Stimulated activated CD8-positive, alpha-beta memory T cell treated with anti-CD3 and anti-CD28 coated beads, Interleukin-12 subunit alpha, Interleukin-12 subunit beta, amount 100 ng/mL, for 24 hours (primary cell): ENCODE measurements at regions not wholly inside any gene's neighbourhood (a gene's known extent, or its start where the extent isn't known, plus 50 kb on each side); places are given as distances from the start of the nearest gene placed in this dataset.
"Not testable (repeated sequence)": the region's sequence is repeated elsewhere in the genome, so short reads cannot be mapped to it uniquely, and the experiment has no call there.

ENCODE experiments used
- DNase-seq: peaks from one replicate; pipeline ENCODE4 v3.0.0-alpha.2; 2020; ENCODE audit errors: extremely low read depth

GRCh38 chr6:27624694-27625262 is 151.9 kb upstream of the ZNF184 start:
- no peak for DNase-seq

GRCh38 chr6:27623103-27623502 is 150.2 kb upstream of the ZNF184 start:
- no peak for DNase-seq

GRCh38 chr6:27619436-27619835 is 146.5 kb upstream of the ZNF184 start:
- DNase-seq, result no peak

- no peak for DNase-seq
These were observed 145.1 kb upstream of the ZNF184 start for GRCh38 chr6:27617700-27618689.

GRCh38 chr6:27617046-27617687 is 144.3 kb upstream of the ZNF184 start:
- DNase-seq, result no peak

DNA sequence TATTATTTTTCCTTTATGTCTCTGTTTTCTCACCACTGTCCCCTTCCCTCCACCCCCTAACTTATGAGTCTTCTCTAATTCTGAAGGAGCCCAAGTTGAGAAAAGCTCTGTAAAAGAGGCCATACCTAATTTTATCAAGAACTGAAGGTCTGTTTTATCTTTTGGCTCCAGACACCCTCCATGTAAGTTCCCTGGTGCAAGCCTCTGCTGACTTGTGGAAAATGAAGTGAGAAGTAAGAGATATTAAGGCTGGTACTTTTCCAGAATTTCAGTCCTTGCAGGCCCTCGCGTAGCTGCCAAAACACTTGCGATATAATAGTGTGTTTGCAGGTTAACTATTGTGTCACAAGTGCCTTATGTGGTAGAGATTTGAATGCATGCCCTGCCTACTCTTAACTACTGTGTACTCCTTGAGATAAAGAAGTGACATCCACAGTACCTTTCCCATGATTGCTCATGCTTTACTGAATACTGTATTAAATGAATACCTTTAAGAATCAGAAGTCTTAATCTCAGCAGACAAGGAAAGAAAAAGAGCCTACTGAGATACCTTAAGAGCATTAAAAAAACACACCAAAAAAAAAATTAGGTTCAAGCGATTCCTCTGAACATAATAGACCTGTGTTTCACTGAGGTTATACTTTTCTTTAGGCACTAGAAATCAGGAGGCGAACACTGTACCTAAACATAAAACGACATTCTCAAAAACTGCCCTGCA is 143.6 kb upstream of the ZNF184 start:
- DNase-seq, result no peak

GRCh38 chr6:27611451-27611850 is 138.5 kb upstream of the ZNF184 start:
- DNase-seq, result no peak

GRCh38 chr6:27608916-27609883 is 136.3 kb upstream of the ZNF184 start:
- DNase-seq, result no peak

GRCh38 chr6:27605401-27606342 is 132.8 kb upstream of the ZNF184 start:
- DNase-seq, result no peak

DNA sequence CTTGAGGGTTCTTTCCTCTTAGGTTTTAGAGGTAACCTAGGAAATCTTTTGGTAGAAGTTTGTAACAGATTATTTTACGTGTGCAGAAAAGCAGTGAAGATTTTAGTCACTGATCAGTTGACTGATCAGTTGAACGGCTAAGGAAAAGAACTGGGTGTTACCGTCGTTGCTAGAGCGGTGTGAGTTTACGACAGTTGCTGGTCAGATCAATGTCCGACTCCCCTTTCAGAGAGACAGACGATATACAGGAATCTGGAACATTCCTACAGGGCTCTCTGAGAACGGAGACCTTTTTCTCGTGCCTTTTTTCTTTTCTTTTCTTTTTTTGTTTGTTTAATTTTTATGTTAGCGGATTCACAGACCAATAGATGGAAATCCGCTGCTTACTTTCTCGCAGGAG is 132.1 kb upstream of the ZNF184 start:
- DNase-seq, result no peak

GRCh38 chr6:27601668-27602254 is 128.9 kb upstream of the ZNF184 start:
- DNase-seq, result no peak

DNA sequence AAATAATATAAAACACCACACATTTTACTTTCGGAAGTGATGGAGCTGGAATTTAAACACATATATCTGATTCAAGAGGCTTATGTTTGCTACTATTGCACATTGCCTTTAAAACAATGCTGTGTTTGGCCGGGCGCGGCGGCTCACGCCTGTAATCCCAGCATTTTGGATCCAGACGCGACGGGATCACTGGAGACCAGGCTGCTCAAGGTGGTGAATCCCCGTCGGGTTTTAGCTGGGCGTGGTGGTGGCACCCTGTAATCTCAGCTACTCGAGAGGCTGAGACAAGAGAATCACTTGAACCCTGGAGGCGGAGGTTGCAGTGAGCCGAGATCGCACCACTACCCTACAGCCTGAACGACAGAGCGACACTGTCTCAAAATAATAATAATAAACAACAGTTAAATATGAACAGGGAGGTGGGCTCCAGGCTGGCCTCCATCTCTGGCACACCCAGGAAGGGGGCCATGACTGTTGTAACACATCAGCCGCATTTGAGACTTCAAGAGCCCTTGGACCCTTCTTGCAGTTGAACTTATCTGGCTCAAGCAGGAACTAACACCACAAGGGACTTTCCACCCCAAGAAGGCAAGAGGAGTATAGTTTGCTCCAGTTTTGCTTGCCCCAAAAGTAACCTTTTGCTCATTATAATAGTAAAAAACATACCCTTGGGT is 127.1 kb upstream of the ZNF184 start:
- DNase-seq, result no peak

DNA sequence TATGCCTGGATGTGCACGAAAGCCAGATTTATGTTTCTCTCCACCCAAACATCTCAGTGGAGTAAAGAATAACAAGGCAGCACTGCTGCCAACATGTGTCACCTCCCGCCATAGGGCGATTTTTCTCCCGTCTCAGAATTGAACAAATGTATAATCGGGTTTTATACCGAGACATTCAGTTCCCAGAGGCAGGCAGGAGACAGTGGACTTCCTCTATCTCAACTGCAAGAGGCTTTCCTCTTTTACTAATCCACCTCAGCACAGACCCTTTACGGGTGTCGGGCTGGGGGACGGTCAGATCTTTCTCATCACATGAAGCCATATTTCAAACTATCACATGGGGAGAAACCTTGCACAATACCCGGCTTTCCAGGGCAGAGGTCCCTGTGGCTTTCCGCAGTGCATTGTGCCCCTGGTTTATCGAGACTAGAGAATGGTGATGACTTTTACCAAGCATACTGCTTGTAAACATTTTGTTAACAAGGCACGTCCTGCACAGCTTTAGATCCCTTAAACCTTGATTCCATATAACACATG is 124.2 kb upstream of the ZNF184 start:
- DNase-seq, result not testable (repeated sequence)

GRCh38 chr6:27593861-27594260 is 121.0 kb upstream of the ZNF184 start:
- DNase-seq, result no peak

DNA sequence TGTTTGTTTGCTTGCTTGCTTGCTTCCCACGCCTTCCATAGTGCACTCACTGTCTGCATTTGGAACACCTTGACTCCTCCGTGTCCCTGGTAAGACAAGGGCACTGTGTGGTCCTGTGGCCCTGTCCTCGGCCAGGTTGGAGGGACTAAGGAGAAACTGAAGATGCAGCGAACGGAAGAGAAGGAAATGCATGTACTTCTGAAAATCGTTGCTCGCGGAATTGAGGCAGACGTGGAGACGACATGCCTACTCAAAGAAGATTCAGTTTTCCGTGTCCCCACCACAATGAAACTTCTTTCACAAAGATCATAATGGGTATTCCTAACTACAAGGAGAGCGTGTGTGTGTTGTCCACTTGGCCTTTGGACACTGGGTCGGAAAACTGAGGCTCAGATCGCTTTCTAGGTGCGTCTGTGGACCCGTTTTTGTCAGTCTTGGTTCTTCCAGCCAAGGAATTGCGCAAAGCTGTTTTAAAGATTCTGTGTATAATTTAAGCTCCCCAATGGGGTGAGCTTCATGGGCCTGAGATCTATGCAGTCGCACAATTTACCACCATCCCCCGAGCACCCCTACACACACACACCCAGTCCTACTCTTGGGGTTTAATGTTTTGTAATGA is 120.4 kb upstream of the ZNF184 start:
- DNase-seq, result no peak

DNA sequence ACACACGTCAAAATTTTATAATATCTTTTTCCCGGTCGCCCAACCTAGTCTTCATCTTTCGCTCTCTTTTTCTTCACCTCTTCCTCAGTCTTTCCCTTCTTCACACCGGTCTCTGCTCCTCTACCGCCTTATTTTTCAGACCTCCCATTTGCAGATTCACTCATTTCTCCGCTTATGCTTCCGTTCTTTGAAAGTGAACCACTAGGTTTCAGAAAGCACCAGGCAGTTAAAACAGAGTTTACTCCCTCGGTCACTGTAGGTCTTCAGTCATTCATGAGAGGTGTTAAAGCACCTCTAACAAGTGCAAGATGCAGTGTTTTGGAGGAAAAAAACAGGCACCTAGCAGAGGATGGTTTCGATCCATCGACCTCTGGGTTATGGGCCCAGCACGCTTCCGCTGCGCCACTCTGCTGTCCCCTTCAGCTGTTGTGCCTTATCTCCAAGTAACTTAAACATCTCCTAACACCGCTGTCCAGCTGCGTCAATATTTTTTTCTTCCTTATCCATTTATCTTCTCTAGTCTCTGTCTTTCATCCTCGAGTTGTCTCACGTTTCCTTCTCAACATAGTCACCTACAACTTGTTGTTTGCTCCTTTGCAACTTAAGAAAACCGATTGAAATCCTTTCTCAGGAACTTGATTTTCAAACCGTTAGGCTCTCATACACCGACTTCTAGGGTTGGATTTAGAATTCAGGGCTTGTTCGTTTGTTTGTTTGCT is 119.7 kb upstream of the ZNF184 start:
- no peak for DNase-seq

GRCh38 chr6:27591699-27592480 is 119.0 kb upstream of the ZNF184 start:
- DNase-seq, result no peak
